ENCODE measurements at regions not wholly inside any gene's neighbourhood (a gene's known extent, or its start where the extent isn't known, plus 50 kb on each side); places are given as distances from the start of the nearest gene placed in this dataset.
A peak's percentile ranks its signal among the peaks of the same experiment; 100 is the strongest.
"Not testable (repeated sequence)": the region's sequence is repeated elsewhere in the genome, so short reads cannot be mapped to it uniquely, and the experiment has no call there.

- no peak for DNase-seq (ENCODE audit: low spot score)
These were observed 655.6 kb upstream of the CNTN5 start for GRCh38 chr11:98365190-98365589.

GRCh38 chr11:98365941-98366340 is 654.8 kb upstream of the CNTN5 start:
- no peak for DNase-seq (ENCODE audit: low spot score)

- no peak for DNase-seq (ENCODE audit: low spot score)
These were observed 630.4 kb upstream of the CNTN5 start for GRCh38 chr11:98390391-98390790.

GRCh38 chr11:98394500-98394899 is 626.2 kb upstream of the CNTN5 start:
- not testable (repeated sequence) for DNase-seq (ENCODE audit: low spot score)

GRCh38 chr11:98398508-98398907 is 622.2 kb upstream of the CNTN5 start:
- DNase-seq (ENCODE audit: low spot score), result no peak

- no peak for DNase-seq (ENCODE audit: low spot score)
These were observed 611.7 kb upstream of the CNTN5 start for GRCh38 chr11:98409069-98409468.

- DNase-seq (ENCODE audit: low spot score), result no peak
These were observed 609.0 kb upstream of the CNTN5 start for GRCh38 chr11:98411777-98412176.

GRCh38 chr11:98417256-98417755 is 603.4 kb upstream of the CNTN5 start:
- no peak for DNase-seq (ENCODE audit: low spot score)

- DNase-seq (ENCODE audit: low spot score), result no peak
These were observed 596.8 kb upstream of the CNTN5 start for GRCh38 chr11:98423933-98424332.

GRCh38 chr11:98424773-98425172 is 596.0 kb upstream of the CNTN5 start:
- not testable (repeated sequence) for DNase-seq (ENCODE audit: low spot score)

GRCh38 chr11:98431463-98432359 is 589.0 kb upstream of the CNTN5 start:
- DNase-seq (ENCODE audit: low spot score), result no peak

GRCh38 chr11:98434296-98434695 is 586.5 kb upstream of the CNTN5 start:
- no peak for DNase-seq (ENCODE audit: low spot score)

GRCh38 chr11:98453378-98453777 is 567.4 kb upstream of the CNTN5 start:
- DNase-seq (ENCODE audit: low spot score), result no peak

GRCh38 chr11:98455500-98456307 is 565.0 kb upstream of the CNTN5 start:
- DNase-seq (ENCODE audit: low spot score), result peak; percentile 42

- no peak for DNase-seq (ENCODE audit: low spot score)
These were observed 564.5 kb upstream of the CNTN5 start for GRCh38 chr11:98456308-98456680.

GRCh38 chr11:98495016-98495415 is 525.7 kb upstream of the CNTN5 start:
- DNase-seq (ENCODE audit: low spot score), result no peak

GRCh38 chr11:98495601-98496000 is 525.1 kb upstream of the CNTN5 start:
- no peak for DNase-seq (ENCODE audit: low spot score)

GRCh38 chr11:98507208-98507607 is 513.5 kb upstream of the CNTN5 start:
- DNase-seq (ENCODE audit: low spot score), result no peak

GRCh38 chr11:98512938-98513337 is 507.8 kb upstream of the CNTN5 start:
- no peak for DNase-seq (ENCODE audit: low spot score)

- DNase-seq (ENCODE audit: low spot score), result no peak
These were observed 489.2 kb upstream of the CNTN5 start for GRCh38 chr11:98531576-98531975.

- no peak for DNase-seq (ENCODE audit: low spot score)
These were observed 484.7 kb upstream of the CNTN5 start for GRCh38 chr11:98536023-98536422.

- not testable (repeated sequence) for DNase-seq (ENCODE audit: low spot score)
These were observed 482.4 kb upstream of the CNTN5 start for GRCh38 chr11:98538358-98538757.

All from ecto neural progenitor cell (in vitro differentiated cells).